Astrocyte (in vitro differentiated cells and primary cell): ENCODE measurements at regions not wholly inside any gene's neighbourhood (a gene's known extent, or its start where the extent isn't known, plus 50 kb on each side); places are given as distances from the start of the nearest gene placed in this dataset.

Experiments
- DNase-seq: peaks from one replicate; pipeline ENCODE4 v3.0.0-alpha.2; 2010; ENCODE audit warnings: low read depth
- FAIRE-seq: peaks from 2 replicates; lab custom pipeline; 2011; peaks lifted over from hg19 to GRCh38; lab: Jason Lieb, UNC
- H2AFZ ChIP-seq: 2 replicates; pipeline ENCODE4 v1.6.0; 2012; ENCODE audit warnings: low read depth, low read length, inconsistent platforms
- H3K27ac ChIP-seq: 2 replicates; pipeline ENCODE4 v1.5.1; 2011; ENCODE audit warnings: low read depth, low read length, inconsistent platforms
- H3K27me3 ChIP-seq: 2 replicates; pipeline ENCODE4 v1.6.0; 2011; ENCODE audit warnings: low read length, inconsistent platforms; ENCODE audit not compliant: insufficient read depth
- H3K36me3 ChIP-seq: 2 replicates; pipeline ENCODE4 v1.5.1; 2011; ENCODE audit warnings: low read length, inconsistent platforms; ENCODE audit not compliant: insufficient read depth
- H3K4me1 ChIP-seq: 2 replicates; pipeline ENCODE4 v1.5.1; 2011; ENCODE audit warnings: low read length, inconsistent platforms; ENCODE audit not compliant: insufficient read depth
- H3K4me2 ChIP-seq: 2 replicates; pipeline ENCODE4 v1.6.0; 2012; ENCODE audit warnings: low read length, inconsistent platforms
- H3K4me3 ChIP-seq: 2 replicates; pipeline ENCODE4 v1.5.1; 2011; ENCODE audit warnings: low read depth, mild to moderate bottlenecking, low read length, inconsistent platforms; ENCODE audit not compliant: insufficient read depth
- H3K79me2 ChIP-seq: 2 replicates; pipeline ENCODE4 v1.6.0; 2012; ENCODE audit warnings: mild to moderate bottlenecking, low read length, inconsistent platforms; ENCODE audit not compliant: insufficient read depth
- H3K9ac ChIP-seq: 2 replicates; pipeline ENCODE4 v1.6.0; 2012; ENCODE audit warnings: mild to moderate bottlenecking, low read length, inconsistent platforms
- H3K9me3 ChIP-seq: 2 replicates; pipeline ENCODE4 v1.5.1; 2012; ENCODE audit warnings: low read depth, mild to moderate bottlenecking, low read length, inconsistent platforms; ENCODE audit not compliant: insufficient read depth
- H4K20me1 ChIP-seq: 2 replicates; pipeline ENCODE4 v1.6.0; 2012; ENCODE audit warnings: low read length, inconsistent platforms; ENCODE audit not compliant: insufficient read depth
- H3K27ac Mint-ChIP-seq: one replicate; pipeline ENCODE4 v1.8.0; 2021; ENCODE audit warnings: mild to moderate bottlenecking, mixed read lengths; ENCODE audit not compliant: unreplicated experiment
- H3K27me3 Mint-ChIP-seq: one replicate; pipeline ENCODE4 v1.8.0; 2021; ENCODE audit warnings: low read depth, mixed read lengths; ENCODE audit not compliant: unreplicated experiment
- H3K36me3 Mint-ChIP-seq: one replicate; pipeline ENCODE4 v1.8.0; 2021; ENCODE audit warnings: low read depth, mixed read lengths; ENCODE audit not compliant: unreplicated experiment
- H3K4me1 Mint-ChIP-seq: one replicate; pipeline ENCODE4 v1.8.0; 2021; ENCODE audit warnings: low read depth, mixed read lengths; ENCODE audit not compliant: unreplicated experiment
- H3K4me3 Mint-ChIP-seq: one replicate; pipeline ENCODE4 v1.8.0; 2021; ENCODE audit warnings: mild to moderate bottlenecking, moderate library complexity, mixed read lengths; ENCODE audit not compliant: unreplicated experiment
- H3K9me3 Mint-ChIP-seq: one replicate; pipeline ENCODE4 v1.8.0; 2021; ENCODE audit warnings: mild to moderate bottlenecking, mixed read lengths; ENCODE audit not compliant: unreplicated experiment
- EZH2 ChIP-seq: IDR thresholded peaks from 2 replicates; pipeline ENCODE4 v1.6.1; 2012; ENCODE audit warnings: mild to moderate bottlenecking, low read length, inconsistent platforms; ENCODE audit not compliant: insufficient read depth
- TF ChIP-seq, protein P1 (sequence below): IDR thresholded peaks from 2 replicates; pipeline ENCODE4 v1.5.1; 2011; ENCODE audit warnings: low read depth, mild to moderate bottlenecking, inconsistent platforms, low read length, moderate library complexity; ENCODE audit not compliant: insufficient read depth

- no peak for FAIRE-seq
Observed at GRCh38 chr4:138099385-138099784, 142.8 kb downstream of the SLC7A11 start.

GRCh38 chr4:138097912-138098600, 144.1 kb downstream of the SLC7A11 start:
- no peaks in the 10 kb centered on the region for H3K79me2 ChIP-seq
- no peak overlapping the region for H3K4me3 ChIP-seq
- no peak overlapping the region for H3K4me2 ChIP-seq
- no peaks in the 10 kb centered on the region for H3K9me3 Mint-ChIP-seq
- no peaks in the 10 kb centered on the region for H3K36me3 ChIP-seq
- H3K27me3 Mint-ChIP-seq, result no peaks in the 10 kb centered on the region
- H3K27ac ChIP-seq, result no peak overlapping the region
- no peak for FAIRE-seq
- no peaks in the 10 kb centered on the region for H4K20me1 ChIP-seq
- H3K4me1 Mint-ChIP-seq, result peaks cover 2% of the 10 kb centered on the region
- no peaks in the 10 kb centered on the region for H3K27me3 ChIP-seq
- no peak overlapping the region for H3K27ac Mint-ChIP-seq
- H3K4me3 Mint-ChIP-seq, result no peak overlapping the region
- no peak overlapping the region for H2AFZ ChIP-seq
- peak; percentile 19 for DNase-seq
- no peak overlapping the region for H3K9ac ChIP-seq
- no peaks in the 10 kb centered on the region for H3K4me1 ChIP-seq
- TF ChIP-seq, protein P1, sequence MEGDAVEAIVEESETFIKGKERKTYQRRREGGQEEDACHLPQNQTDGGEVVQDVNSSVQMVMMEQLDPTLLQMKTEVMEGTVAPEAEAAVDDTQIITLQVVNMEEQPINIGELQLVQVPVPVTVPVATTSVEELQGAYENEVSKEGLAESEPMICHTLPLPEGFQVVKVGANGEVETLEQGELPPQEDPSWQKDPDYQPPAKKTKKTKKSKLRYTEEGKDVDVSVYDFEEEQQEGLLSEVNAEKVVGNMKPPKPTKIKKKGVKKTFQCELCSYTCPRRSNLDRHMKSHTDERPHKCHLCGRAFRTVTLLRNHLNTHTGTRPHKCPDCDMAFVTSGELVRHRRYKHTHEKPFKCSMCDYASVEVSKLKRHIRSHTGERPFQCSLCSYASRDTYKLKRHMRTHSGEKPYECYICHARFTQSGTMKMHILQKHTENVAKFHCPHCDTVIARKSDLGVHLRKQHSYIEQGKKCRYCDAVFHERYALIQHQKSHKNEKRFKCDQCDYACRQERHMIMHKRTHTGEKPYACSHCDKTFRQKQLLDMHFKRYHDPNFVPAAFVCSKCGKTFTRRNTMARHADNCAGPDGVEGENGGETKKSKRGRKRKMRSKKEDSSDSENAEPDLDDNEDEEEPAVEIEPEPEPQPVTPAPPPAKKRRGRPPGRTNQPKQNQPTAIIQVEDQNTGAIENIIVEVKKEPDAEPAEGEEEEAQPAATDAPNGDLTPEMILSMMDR, result no peak
- H3K36me3 Mint-ChIP-seq, result no peaks in the 10 kb centered on the region
- no peaks in the 10 kb centered on the region for H3K9me3 ChIP-seq

More at GRCh38 chr4:138099385-138099784, 142.8 kb downstream of the SLC7A11 start:
- H3K4me3 Mint-ChIP-seq, result no peak overlapping the region
- Histone ChIP-seq H3K4me2 (no peak overlapping the region), H4K20me1 (no peaks in the 10 kb centered on the region), H3K4me1 (no peaks in the 10 kb centered on the region), H3K9me3 (no peaks in the 10 kb centered on the region), H3K9ac (no peak overlapping the region), H3K27me3 (no peaks in the 10 kb centered on the region), H3K79me2 (no peaks in the 10 kb centered on the region), H3K27ac (no peak overlapping the region), H2AFZ (no peak overlapping the region), H3K4me3 (no peak overlapping the region), H3K36me3 (no peaks in the 10 kb centered on the region)
- H3K36me3 Mint-ChIP-seq, result no peaks in the 10 kb centered on the region
- TF ChIP-seq, protein P1, result no peak
- no peak for TF ChIP-seq EZH2
- DNase-seq, result no peak
- no peaks in the 10 kb centered on the region for H3K27me3 Mint-ChIP-seq
- peaks cover 2% of the 10 kb centered on the region for H3K4me1 Mint-ChIP-seq
- no peaks in the 10 kb centered on the region for H3K9me3 Mint-ChIP-seq
- H3K27ac Mint-ChIP-seq, result no peak overlapping the region

DNA sequence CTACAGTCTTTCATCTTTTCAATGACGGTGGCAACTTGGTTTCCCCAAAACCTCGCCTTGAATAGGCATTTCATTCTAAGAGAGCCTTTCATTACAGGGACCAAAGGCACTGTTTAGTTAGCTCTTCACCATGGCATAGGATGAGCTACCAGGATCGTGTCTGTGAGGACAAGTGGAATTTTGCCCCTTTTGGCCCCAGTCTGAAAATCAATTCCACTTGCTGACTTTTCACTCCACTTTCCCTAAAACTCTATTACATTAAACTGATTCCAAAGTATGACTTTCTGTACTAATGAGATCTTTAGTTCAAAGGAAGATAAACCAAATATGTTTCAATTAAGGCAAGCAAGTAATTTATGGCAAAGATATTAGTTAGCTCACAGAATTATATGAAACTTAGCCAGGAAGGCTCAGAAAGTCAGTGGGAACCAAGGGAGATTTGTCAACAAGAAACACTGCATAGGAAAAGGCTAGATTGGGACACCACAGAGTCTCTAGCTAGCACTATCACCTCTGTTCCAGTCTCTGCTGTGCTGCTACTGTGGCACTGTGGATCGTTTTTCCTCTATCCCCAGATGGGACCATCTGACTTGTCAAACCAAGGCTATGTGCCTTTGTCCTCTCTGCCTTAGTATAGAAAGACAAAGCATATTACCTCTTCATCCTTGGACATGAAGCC, 145.6 kb downstream of the SLC7A11 start:
- Mint-ChIP-seq H3K36me3 (no peaks in the 10 kb centered on the region), H3K27ac (no peak overlapping the region), H3K4me1 (peaks cover 2% of the 10 kb centered on the region), H3K9me3 (no peaks in the 10 kb centered on the region), H3K27me3 (no peaks in the 10 kb centered on the region), H3K4me3 (no peak overlapping the region)
- H3K4me3 ChIP-seq, result no peak overlapping the region
- H3K4me2 ChIP-seq, result no peak overlapping the region
- H2AFZ ChIP-seq, result no peak overlapping the region
- no peak overlapping the region for H3K9ac ChIP-seq
- TF ChIP-seq, protein P1, result no peak
- TF ChIP-seq EZH2, result no peak
- no peak overlapping the region for H3K27ac ChIP-seq
- H4K20me1 ChIP-seq, result no peaks in the 10 kb centered on the region
- no peak for FAIRE-seq
- DNase-seq, result no peak
- H3K27me3 ChIP-seq, result no peaks in the 10 kb centered on the region
- H3K9me3 ChIP-seq, result no peaks in the 10 kb centered on the region
- H3K4me1 ChIP-seq, result no peaks in the 10 kb centered on the region
- H3K36me3 ChIP-seq, result no peaks in the 10 kb centered on the region
- H3K79me2 ChIP-seq, result no peaks in the 10 kb centered on the region
